Subcutaneous abdominal adipose tissue (tissue), 5 donors: ENCODE measurements at regions not wholly inside any gene's neighbourhood (a gene's known extent, or its start where the extent isn't known, plus 50 kb on each side); places are given as distances from the start of the nearest gene placed in this dataset.

Experiments used
- H3K27ac ChIP-seq: one replicate; pipeline ENCODE4 v1.7.0; 2013; ENCODE audit warnings: low read depth, mild to moderate bottlenecking, inconsistent platforms, low read length, moderate library complexity
- H3K27me3 ChIP-seq, 5 donors: one replicate each; pipeline ENCODE4 v1.7.0; 2013; ENCODE audit warnings: low read length in 5 of 5, inconsistent platforms in 1 of 5; ENCODE audit not compliant: control insufficient read depth in 5 of 5, insufficient read depth in 4 of 5
- H3K36me3 ChIP-seq, 5 donors: one replicate each; pipeline ENCODE4 v1.7.0; 2013; ENCODE audit warnings: low read length in 5 of 5; ENCODE audit not compliant: control insufficient read depth in 5 of 5, insufficient read depth in 5 of 5
- H3K4me1 ChIP-seq, 5 donors: one replicate each; pipeline ENCODE4 v1.7.0; 2013; ENCODE audit warnings: low read length in 5 of 5, mild to moderate bottlenecking in 3 of 5, moderate library complexity in 1 of 5; ENCODE audit not compliant: control insufficient read depth in 5 of 5, insufficient read depth in 5 of 5
- H3K4me3 ChIP-seq, 5 donors: one replicate each; pipeline ENCODE4 v1.7.0; 2013; ENCODE audit warnings: low read length in 5 of 5, low read depth in 1 of 5
- H3K9ac ChIP-seq, 5 donors: one replicate each; pipeline ENCODE4 v1.7.0; 2013; ENCODE audit warnings: low read length in 5 of 5, mild to moderate bottlenecking in 4 of 5, moderate library complexity in 3 of 5
- H3K9me3 ChIP-seq, 5 donors: one replicate each; pipeline ENCODE4 v1.7.0; 2013; ENCODE audit warnings: low read length in 5 of 5; ENCODE audit not compliant: control insufficient read depth in 5 of 5
- donor health status: healthy.
- donor health status: healthy.
- donor health status: healthy.
- donor health status: healthy.
- donor health status: healthy.

DNA sequence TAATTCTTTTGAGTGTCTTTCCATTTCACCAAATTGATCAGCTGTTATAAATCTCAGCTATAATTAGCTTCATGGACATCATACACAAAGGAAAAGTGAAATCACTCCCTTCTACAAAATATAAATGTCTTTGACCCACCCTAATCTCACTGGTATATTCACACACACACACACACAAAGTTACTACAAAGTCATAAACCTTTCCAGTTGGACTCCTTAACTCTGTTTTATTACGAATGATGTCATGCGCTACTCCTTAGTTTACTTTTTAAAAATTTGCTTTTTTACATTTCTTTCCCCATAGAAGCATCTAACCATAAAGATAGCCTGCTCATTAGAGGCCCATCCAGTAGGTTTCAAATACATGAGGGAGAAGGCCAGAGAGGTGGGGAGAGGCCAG is 103.0 kb downstream of the SLC30A10 start:
- no peak overlapping the region for H3K27ac ChIP-seq
- H3K9ac ChIP-seq = no peak overlapping the region
- no peaks in the 10 kb centered on the region for H3K36me3 ChIP-seq
- H3K4me3 ChIP-seq = no peak overlapping the region
- peaks cover 0 to 4% (median 0%) of the 10 kb centered on the region in 5 donors for H3K27me3 ChIP-seq
- H3K9me3 ChIP-seq = no peaks in the 10 kb centered on the region
- H3K4me1 ChIP-seq = no peaks in the 10 kb centered on the region

DNA sequence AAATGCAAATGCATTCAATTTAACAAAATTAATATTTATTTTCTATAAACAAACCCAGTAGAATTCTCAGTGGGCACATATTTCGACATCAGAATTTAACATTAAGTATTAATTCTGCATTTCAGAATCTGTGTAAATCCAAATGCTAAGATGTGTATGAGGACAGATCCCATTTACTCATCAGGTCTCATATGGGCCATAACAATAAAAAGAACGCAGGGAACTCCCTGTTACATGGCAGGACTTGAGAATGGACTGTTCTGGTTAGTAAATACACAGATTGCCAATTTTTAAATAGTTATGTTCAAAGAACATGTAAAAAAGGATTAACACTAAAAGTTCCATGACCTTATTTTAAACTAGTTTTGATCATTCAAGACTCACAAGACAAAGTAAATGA is 104.0 kb downstream of the SLC30A10 start:
- Histone ChIP-seq H3K4me1 (no peaks in the 10 kb centered on the region), H3K27ac (no peak overlapping the region), H3K9ac (no peak overlapping the region), H3K4me3 (no peak overlapping the region), H3K36me3 (no peaks in the 10 kb centered on the region), H3K27me3 (peaks cover 0 to 4% (median 0%) of the 10 kb centered on the region in 5 donors), H3K9me3 (no peaks in the 10 kb centered on the region)

DNA sequence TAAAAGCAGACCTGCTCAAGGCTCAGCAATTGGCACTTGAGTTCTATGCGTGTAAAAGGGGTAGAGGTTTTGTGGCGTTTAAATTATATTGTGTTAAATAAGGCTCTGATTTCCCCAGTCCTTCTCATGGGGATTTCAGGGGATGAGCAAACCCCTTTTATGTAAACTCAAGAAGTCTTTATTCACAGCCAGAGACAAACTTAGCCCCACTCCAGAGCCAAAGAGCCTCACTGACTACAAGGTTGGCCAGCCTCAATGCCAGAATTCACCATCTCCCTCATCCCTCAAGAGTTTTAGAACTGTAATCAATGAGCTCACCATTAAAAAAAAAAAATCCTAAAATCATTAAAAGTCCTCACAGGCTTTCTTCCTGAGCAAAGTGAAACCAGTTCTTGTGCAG is 107.8 kb downstream of the SLC30A10 start:
- Histone ChIP-seq H3K27ac (no peak overlapping the region), H3K4me3 (no peak overlapping the region), H3K36me3 (no peaks in the 10 kb centered on the region), H3K4me1 (no peaks in the 10 kb centered on the region), H3K27me3 (peaks cover 0 to 6% (median 0%) of the 10 kb centered on the region in 5 donors), H3K9ac (no peak overlapping the region), H3K9me3 (no peaks in the 10 kb centered on the region)

DNA sequence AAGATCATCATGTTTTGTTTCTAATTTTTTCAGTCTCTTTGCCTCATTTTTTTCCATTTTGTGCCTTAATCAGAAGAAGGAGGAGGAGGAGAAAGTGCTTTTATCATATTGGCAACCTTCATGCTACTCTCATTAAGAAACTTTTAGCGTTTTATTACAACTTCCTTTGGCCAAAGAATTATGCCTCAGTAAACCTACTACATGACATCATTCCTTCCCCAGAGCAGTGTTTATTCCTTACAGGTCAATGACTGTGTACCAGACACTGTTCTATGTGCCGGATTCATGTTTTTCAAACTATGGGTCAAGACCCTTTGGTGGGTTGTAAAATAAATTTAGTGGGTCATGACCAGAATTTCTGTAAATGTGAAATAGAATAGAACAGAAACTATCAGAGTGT is 110.4 kb downstream of the SLC30A10 start:
- Histone ChIP-seq H3K27ac (no peak overlapping the region), H3K4me1 (no peaks in the 10 kb centered on the region), H3K36me3 (no peaks in the 10 kb centered on the region), H3K9me3 (no peaks in the 10 kb centered on the region), H3K4me3 (no peak overlapping the region), H3K27me3 (peaks cover 0 to 10% (median 0%) of the 10 kb centered on the region in 5 donors), H3K9ac (no peak overlapping the region)

DNA sequence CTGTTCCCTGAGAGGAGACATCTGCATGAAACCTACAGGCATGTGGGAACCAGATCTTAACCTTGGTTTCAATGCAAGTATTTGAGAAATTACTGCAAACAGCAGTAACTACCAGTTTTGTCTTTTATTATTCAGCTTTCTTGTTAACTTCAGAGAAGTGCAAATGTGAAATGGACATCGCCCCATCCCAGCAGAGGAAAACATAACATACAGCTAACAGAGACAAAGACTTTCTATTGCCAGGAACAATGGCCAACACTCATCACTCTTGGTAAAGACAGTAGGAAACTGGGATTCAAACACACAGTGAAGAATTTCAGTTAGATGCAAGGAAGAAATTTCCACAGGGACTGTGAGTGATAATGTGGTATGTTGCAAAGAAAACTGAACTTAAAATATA is 115.1 kb downstream of the SLC30A10 start:
- no peaks in the 10 kb centered on the region for H3K4me1 ChIP-seq
- no peak overlapping the region for H3K27ac ChIP-seq
- H3K9me3 ChIP-seq = no peaks in the 10 kb centered on the region
- no peak overlapping the region for H3K9ac ChIP-seq
- no peaks in the 10 kb centered on the region for H3K36me3 ChIP-seq
- peaks cover 0 to 6% (median 3%) of the 10 kb centered on the region in 5 donors for H3K27me3 ChIP-seq
- no peak overlapping the region for H3K4me3 ChIP-seq

DNA sequence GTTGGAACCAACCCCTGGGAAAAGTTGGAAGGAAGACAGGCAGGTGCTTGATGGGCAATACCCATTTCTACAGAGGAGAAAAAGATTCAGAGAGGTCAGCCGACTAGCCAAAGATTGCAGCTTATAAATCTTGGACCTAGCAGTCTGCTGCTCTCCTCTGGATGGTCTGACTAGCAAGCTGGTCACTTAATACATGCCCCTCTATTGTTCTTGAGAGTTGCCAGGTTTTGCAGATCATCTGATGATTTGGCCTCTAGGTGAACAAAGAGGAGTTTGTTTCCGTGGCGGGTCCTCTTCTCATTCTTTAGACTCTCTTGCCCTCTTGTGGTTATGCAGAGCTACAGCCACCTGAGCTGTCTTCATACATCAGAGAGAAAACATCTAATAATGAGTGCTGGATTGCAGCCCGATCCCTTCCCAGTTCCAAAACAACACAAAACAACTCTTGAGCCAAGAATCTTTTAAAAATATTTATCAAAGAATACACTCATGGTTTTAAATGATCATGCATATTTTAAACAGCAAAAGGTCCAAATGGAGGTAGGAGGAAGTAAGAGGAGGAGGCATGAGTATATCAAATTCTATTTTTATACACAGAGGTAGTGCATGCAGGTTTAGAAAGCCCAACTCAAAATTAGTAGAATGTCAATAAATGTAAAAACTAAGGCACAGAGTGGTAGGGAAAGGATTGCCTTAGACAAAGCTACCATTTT is 115.7 kb downstream of the SLC30A10 start:
- no peak overlapping the region for H3K9ac ChIP-seq
- no peaks in the 10 kb centered on the region for H3K4me1 ChIP-seq
- H3K4me3 ChIP-seq = no peak overlapping the region
- H3K36me3 ChIP-seq = no peaks in the 10 kb centered on the region
- H3K9me3 ChIP-seq = no peaks in the 10 kb centered on the region
- peaks cover 0 to 6% (median 3%) of the 10 kb centered on the region in 5 donors for H3K27me3 ChIP-seq
- H3K27ac ChIP-seq = no peak overlapping the region

DNA sequence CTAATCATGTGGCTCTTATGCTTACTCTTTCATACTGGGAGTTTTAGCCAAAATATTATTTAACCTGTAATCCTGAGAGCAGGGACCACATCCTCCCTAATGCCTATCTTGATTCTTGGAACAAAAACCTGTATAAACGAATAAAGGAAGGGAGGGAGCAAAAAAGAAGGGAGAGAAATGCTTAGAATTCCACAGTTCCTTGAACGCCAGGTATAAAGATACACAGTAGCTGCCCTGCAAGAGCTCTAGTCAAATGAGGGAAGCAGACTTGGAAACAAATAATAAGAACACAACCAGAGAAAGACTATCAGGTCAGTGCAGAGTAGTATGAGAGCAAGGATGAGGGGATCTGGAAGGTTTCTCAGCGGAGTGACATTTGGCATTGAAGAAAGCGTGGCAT is 116.3 kb downstream of the SLC30A10 start:
- Histone ChIP-seq H3K4me1 (no peaks in the 10 kb centered on the region), H3K36me3 (no peaks in the 10 kb centered on the region), H3K9ac (no peak overlapping the region), H3K27ac (no peak overlapping the region), H3K9me3 (no peaks in the 10 kb centered on the region), H3K4me3 (no peak overlapping the region), H3K27me3 (peaks cover 0 to 6% (median 3%) of the 10 kb centered on the region in 5 donors)

DNA sequence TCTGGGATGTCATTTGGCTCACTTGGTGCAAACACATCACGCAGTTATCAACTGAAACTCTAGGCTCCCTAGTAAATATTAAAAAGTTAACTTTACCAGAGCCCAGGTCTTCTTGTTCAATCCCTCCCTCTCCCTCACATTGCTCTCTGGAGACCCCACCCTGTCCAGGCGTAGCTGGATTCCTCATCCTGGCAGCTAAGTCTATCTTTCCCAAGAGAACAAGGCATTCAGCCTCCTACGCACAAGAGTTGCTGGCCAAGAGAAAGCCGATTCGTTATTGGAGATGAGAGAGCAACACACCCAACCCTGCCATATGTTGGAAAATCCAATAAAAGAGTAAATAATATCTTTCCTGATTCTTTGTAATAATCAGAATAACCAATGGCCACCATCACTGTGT is 117.9 kb downstream of the SLC30A10 start:
- peaks cover 0 to 5% (median 3%) of the 10 kb centered on the region in 5 donors for H3K27me3 ChIP-seq
- no peak overlapping the region for H3K27ac ChIP-seq
- no peaks in the 10 kb centered on the region for H3K4me1 ChIP-seq
- H3K9ac ChIP-seq = no peak overlapping the region
- H3K4me3 ChIP-seq = no peak overlapping the region
- no peaks in the 10 kb centered on the region for H3K36me3 ChIP-seq
- H3K9me3 ChIP-seq = no peaks in the 10 kb centered on the region

DNA sequence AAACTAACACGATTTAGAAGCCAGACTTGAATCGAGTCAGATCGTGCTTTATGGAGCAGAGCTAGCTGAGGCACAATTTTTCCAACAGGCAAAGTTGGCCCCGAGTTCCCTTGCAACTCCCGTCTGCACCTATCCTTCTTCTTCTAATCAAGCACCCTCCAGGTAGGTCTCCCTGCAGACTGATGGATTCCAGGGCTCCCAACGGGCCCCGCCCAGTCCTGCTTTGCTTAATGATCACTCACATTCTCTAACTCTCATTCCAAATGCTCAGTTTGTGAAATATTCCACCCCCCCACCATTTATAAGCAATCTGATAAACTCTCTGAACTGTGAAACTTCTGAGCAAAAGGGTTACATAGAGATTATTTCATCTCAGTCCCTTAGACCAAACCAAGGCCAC is 119.6 kb downstream of the SLC30A10 start:
- Histone ChIP-seq H3K4me3 (no peak overlapping the region), H3K4me1 (no peaks in the 10 kb centered on the region), H3K27me3 (peaks cover 0 to 5% (median 3%) of the 10 kb centered on the region in 5 donors), H3K9ac (no peak overlapping the region), H3K36me3 (no peaks in the 10 kb centered on the region), H3K27ac (no peak overlapping the region), H3K9me3 (no peaks in the 10 kb centered on the region)

DNA sequence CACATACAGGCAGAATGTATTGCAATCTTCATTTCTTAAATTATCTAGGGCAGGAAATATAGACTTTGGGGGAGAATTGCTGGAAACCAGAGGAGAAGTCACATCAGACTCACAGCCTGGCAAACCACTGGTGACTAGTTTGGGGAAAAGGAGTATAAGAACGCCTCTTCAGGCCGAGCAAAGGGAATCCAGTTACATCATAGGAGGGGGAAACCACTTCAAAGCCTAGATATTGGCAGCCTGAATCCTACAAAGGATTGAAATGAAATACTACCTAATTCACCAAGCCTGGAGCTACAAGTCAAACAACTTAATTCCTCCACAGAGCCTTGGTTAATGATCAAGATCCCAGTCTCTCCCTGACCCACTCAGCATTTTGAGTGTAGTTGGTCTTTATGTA is 121.7 kb downstream of the SLC30A10 start:
- Histone ChIP-seq H3K9me3 (no peaks in the 10 kb centered on the region), H3K27ac (no peak overlapping the region), H3K36me3 (no peaks in the 10 kb centered on the region), H3K4me3 (no peak overlapping the region), H3K9ac (no peak overlapping the region), H3K4me1 (no peaks in the 10 kb centered on the region), H3K27me3 (peaks cover 0 to 5% (median 3%) of the 10 kb centered on the region in 5 donors)
